Gastrocnemius medialis (tissue), 4 donors: ENCODE measurements at regions not wholly inside any gene's neighbourhood (a gene's known extent, or its start where the extent isn't known, plus 50 kb on each side); places are given as distances from the start of the nearest gene placed in this dataset.

ENCODE experiments used
- POLR2A ChIP-seq, 2 donors: fragments of 450-650 bp; IDR thresholded peaks; one replicate each; pipeline ENCODE4 v1.6.1; 2017; ENCODE audit warnings: antibody characterized with exemption in 2 of 2, mild to moderate bottlenecking in 2 of 2, moderate library complexity in 2 of 2
- TF ChIP-seq, protein P1 (sequence below), 5 experiments: fragments of 450-650 bp in 3 of 5; fragments of 200-600 bp in 2 of 5; sonication (generic) in 2 of 5; IDR thresholded peaks in 4 of 5; conservative IDR thresholded peaks in 1 of 5; 1 replicate in 4 of 5; 2 replicates in 1 of 5; pipeline ENCODE4 v1.5.1; 2016 to 2019; ENCODE audit warnings: antibody characterized with exemption in 5 of 5, mild to moderate bottlenecking in 3 of 5, moderate library complexity in 3 of 5

GRCh38 chr3:77814845-77815244 is 774.9 kb downstream of the ROBO2 start:
- TF ChIP-seq POLR2A (IDR thresholded peaks at IDR 0.05), result no peak
- TF ChIP-seq, protein P1, sequence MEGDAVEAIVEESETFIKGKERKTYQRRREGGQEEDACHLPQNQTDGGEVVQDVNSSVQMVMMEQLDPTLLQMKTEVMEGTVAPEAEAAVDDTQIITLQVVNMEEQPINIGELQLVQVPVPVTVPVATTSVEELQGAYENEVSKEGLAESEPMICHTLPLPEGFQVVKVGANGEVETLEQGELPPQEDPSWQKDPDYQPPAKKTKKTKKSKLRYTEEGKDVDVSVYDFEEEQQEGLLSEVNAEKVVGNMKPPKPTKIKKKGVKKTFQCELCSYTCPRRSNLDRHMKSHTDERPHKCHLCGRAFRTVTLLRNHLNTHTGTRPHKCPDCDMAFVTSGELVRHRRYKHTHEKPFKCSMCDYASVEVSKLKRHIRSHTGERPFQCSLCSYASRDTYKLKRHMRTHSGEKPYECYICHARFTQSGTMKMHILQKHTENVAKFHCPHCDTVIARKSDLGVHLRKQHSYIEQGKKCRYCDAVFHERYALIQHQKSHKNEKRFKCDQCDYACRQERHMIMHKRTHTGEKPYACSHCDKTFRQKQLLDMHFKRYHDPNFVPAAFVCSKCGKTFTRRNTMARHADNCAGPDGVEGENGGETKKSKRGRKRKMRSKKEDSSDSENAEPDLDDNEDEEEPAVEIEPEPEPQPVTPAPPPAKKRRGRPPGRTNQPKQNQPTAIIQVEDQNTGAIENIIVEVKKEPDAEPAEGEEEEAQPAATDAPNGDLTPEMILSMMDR (IDR thresholded peaks at IDR 0.05 in 4 of 5, conservative IDR thresholded peaks at IDR 0.05 in 1 of 5), result no peak
